ENCODE measurements at regions not wholly inside any gene's neighbourhood (a gene's known extent, or its start where the extent isn't known, plus 50 kb on each side); places are given as distances from the start of the nearest gene placed in this dataset.

DNA sequence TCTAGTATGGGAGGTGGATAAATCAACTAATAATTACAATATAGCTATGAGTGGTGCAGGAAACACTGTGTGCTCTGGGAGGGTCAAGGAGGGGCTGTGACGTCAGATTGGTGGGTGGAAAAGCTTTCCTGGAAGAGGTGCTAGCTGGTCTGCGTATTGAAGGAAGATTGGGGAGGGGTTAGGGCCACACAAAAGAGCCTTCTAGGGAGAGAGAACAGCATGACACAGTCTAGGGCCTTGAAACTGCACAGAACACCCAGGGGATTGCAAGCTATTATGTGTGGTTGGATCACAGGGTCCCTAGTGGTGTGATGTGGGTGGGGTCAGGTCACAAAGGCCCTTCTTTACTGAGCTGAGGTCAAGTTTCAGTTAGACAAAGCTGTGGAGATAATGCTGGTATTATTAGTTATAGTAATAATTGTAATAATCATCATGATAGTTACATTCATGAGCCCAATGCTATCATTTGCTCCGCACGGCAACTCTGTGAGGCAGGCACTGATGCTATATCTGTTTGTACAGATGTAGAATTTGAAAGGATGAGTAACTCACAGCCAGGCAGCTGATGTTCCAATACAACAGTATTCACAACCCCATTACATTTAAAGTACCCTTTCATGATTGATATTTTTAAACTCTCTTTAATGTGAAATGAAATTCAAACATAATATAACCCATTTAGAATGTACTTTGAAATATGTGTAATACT is 197.4 kb upstream of the IL12B start:
- no peak overlapping the region for H3K27ac ChIP-seq (ENCODE audit: low read length)
- no peak overlapping the region for H3K4me2 ChIP-seq (ENCODE audit: low read depth, low read length)
- no peaks in the 10 kb centered on the region for H3K36me3 ChIP-seq (replicated peaks; ENCODE audit: insufficient read depth, low read length)
- no peaks in the 10 kb centered on the region for H3K9me2 ChIP-seq (replicated peaks; ENCODE audit: insufficient read depth, low read length)
- no peaks in the 10 kb centered on the region for H4K20me1 ChIP-seq (ENCODE audit: insufficient read depth, low read length)
- H3K4me3 ChIP-seq (ENCODE audit: low read length) = no peak overlapping the region
- H3K4me1 ChIP-seq (ENCODE audit: low read length) = no peaks in the 10 kb centered on the region
- no peaks in the 10 kb centered on the region for H3K27me3 ChIP-seq (replicated peaks; ENCODE audit: insufficient read depth, low read length)
- no peaks in the 10 kb centered on the region for H3F3A ChIP-seq (ENCODE audit: insufficient read depth, low read length)
- H3K9me3 ChIP-seq (replicated peaks; ENCODE audit: insufficient read depth, low read length) = no peaks in the 10 kb centered on the region
- H3K9ac ChIP-seq (ENCODE audit: low read length) = no peak overlapping the region
- no peak overlapping the region for H2AFZ ChIP-seq (ENCODE audit: low read length)
- no peaks in the 10 kb centered on the region for H3K79me2 ChIP-seq (ENCODE audit: low read length)
- no peak for DNase-seq
- TF ChIP-seq EZH2phosphoT487 (IDR thresholded peaks at IDR 0.05; ENCODE audit: low read length) (no peak), EZH2 (optimal IDR thresholded peaks at IDR 0.05; ENCODE audit: low read depth, low read length) (no peak), CTCF (IDR thresholded peaks at IDR 0.05; ENCODE audit: low read length) (no peak)

DNA sequence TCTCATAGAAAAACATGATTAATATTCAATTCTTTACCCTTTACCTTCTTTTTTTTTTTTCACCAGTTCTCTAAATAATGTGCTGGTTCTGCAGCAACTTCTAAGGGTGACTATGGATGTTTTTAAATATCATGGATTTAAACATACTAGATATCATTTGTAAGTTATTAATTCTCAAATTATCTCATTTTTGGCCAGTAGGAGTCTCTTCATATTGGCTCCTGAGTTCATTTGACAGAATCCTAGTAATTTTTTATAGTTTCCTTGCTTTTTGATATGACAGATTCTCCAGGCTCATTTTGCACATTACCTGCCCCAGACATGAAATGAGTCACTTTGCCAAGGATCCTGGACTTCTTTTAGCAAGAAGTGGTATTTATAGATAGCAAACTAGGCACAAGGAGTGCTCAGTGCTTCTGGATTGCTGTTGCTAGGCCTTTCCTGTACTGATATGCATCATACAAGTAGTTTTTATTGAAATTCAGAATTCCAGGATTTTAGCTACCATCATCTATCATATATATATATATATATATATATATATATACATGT is 201.3 kb upstream of the IL12B start:
- TF ChIP-seq EZH2 (optimal IDR thresholded peaks at IDR 0.05; ENCODE audit: low read depth, low read length) (no peak), EZH2phosphoT487 (IDR thresholded peaks at IDR 0.05; ENCODE audit: low read length) (no peak), CTCF (IDR thresholded peaks at IDR 0.05; ENCODE audit: low read length) (peak; percentile 10; the same call in 1 of the 2 replicates)
- Histone ChIP-seq H3K4me1 (ENCODE audit: low read length) (no peaks in the 10 kb centered on the region), H2AFZ (ENCODE audit: low read length) (no peak overlapping the region), H3K9me2 (replicated peaks; ENCODE audit: insufficient read depth, low read length) (no peaks in the 10 kb centered on the region), H3K4me3 (ENCODE audit: low read length) (no peak overlapping the region), H3K27me3 (replicated peaks; ENCODE audit: insufficient read depth, low read length) (no peaks in the 10 kb centered on the region), H3K79me2 (ENCODE audit: low read length) (no peaks in the 10 kb centered on the region), H3F3A (ENCODE audit: insufficient read depth, low read length) (no peaks in the 10 kb centered on the region), H3K9me3 (replicated peaks; ENCODE audit: insufficient read depth, low read length) (no peaks in the 10 kb centered on the region), H3K4me2 (ENCODE audit: low read depth, low read length) (no peak overlapping the region), H3K27ac (ENCODE audit: low read length) (no peak overlapping the region), H3K36me3 (replicated peaks; ENCODE audit: insufficient read depth, low read length) (no peaks in the 10 kb centered on the region), H4K20me1 (ENCODE audit: insufficient read depth, low read length) (no peaks in the 10 kb centered on the region), H3K9ac (ENCODE audit: low read length) (no peak overlapping the region)
- DNase-seq = no peak

DNA sequence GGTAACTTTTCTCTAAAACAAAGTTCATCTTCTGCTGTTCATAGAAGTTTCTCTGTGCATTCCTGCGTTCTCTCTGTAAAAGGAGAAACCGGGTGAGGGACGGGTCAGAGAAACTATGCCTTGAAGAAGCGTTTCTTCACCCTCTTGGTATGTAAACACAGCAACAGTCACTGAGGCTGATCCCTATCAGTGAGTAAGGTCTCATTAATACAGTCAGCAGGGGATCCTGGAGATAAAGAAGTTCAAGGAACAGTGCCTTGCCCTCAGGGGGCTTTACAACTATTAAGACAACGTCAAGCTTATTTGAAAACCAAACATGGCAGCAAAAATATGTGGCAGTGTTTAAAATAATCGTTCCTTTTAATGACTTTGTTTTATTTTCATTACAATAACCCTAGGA is 202.9 kb upstream of the IL12B start:
- no peaks in the 10 kb centered on the region for H3K9me3 ChIP-seq (replicated peaks; ENCODE audit: insufficient read depth, low read length)
- H3K4me1 ChIP-seq (ENCODE audit: low read length) = no peaks in the 10 kb centered on the region
- H3K79me2 ChIP-seq (ENCODE audit: low read length) = no peaks in the 10 kb centered on the region
- H3F3A ChIP-seq (ENCODE audit: insufficient read depth, low read length) = no peaks in the 10 kb centered on the region
- no peaks in the 10 kb centered on the region for H3K36me3 ChIP-seq (replicated peaks; ENCODE audit: insufficient read depth, low read length)
- TF ChIP-seq CTCF (IDR thresholded peaks at IDR 0.05; ENCODE audit: low read length) (no peak), EZH2phosphoT487 (IDR thresholded peaks at IDR 0.05; ENCODE audit: low read length) (no peak), EZH2 (optimal IDR thresholded peaks at IDR 0.05; ENCODE audit: low read depth, low read length) (no peak)
- H3K4me3 ChIP-seq (ENCODE audit: low read length) = no peak overlapping the region
- no peaks in the 10 kb centered on the region for H4K20me1 ChIP-seq (ENCODE audit: insufficient read depth, low read length)
- no peak overlapping the region for H3K27ac ChIP-seq (ENCODE audit: low read length)
- H3K9ac ChIP-seq (ENCODE audit: low read length) = no peak overlapping the region
- H3K27me3 ChIP-seq (replicated peaks; ENCODE audit: insufficient read depth, low read length) = no peaks in the 10 kb centered on the region
- no peak overlapping the region for H2AFZ ChIP-seq (ENCODE audit: low read length)
- H3K4me2 ChIP-seq (ENCODE audit: low read depth, low read length) = no peak overlapping the region
- H3K9me2 ChIP-seq (replicated peaks; ENCODE audit: insufficient read depth, low read length) = no peaks in the 10 kb centered on the region
- DNase-seq = no peak
